ENCODE measurements at regions not wholly inside any gene's neighbourhood (a gene's known extent, or its start where the extent isn't known, plus 50 kb on each side); places are given as distances from the start of the nearest gene placed in this dataset.

GRCh38 chr2:118738524-118739308 lies 108.7 kb downstream of the EN1 start:
- no peak for DNase-seq

GRCh38 chr2:118738106-118738505 lies 109.3 kb downstream of the EN1 start:
- DNase-seq, result no peak

GRCh38 chr2:118737684-118738083 lies 109.8 kb downstream of the EN1 start:
- DNase-seq, result no peak

- DNase-seq, result no peak
Measured at GRCh38 chr2:118732432-118732831, 115.0 kb downstream of the EN1 start.

GRCh38 chr2:118731413-118731812 lies 116.0 kb downstream of the EN1 start:
- no peak for DNase-seq

GRCh38 chr2:118730405-118730804 lies 117.0 kb downstream of the EN1 start:
- DNase-seq, result no peak

GRCh38 chr2:118729760-118730159 lies 117.7 kb downstream of the EN1 start:
- no peak for DNase-seq

- DNase-seq, result no peak
Measured at GRCh38 chr2:118728984-118729383, 118.5 kb downstream of the EN1 start.

- no peak for DNase-seq
Measured at GRCh38 chr2:118726821-118727220, 120.6 kb downstream of the EN1 start.

- no peak for DNase-seq
Measured at GRCh38 chr2:118723394-118723793, 124.1 kb downstream of the EN1 start.

- DNase-seq, result no peak
Measured at GRCh38 chr2:118722976-118723375, 124.5 kb downstream of the EN1 start.

GRCh38 chr2:118721817-118722551 lies 125.5 kb downstream of the EN1 start:
- DNase-seq, result no peak

GRCh38 chr2:118720866-118721265 lies 126.6 kb downstream of the EN1 start:
- no peak for DNase-seq

- no peak for DNase-seq
Measured at GRCh38 chr2:118718921-118719320, 128.5 kb downstream of the EN1 start.

GRCh38 chr2:118716102-118716501 lies 131.3 kb downstream of the EN1 start:
- DNase-seq, result no peak

- DNase-seq, result no peak
Measured at GRCh38 chr2:118714118-118714517, 133.3 kb downstream of the EN1 start.

GRCh38 chr2:118711603-118712002 lies 135.8 kb downstream of the EN1 start:
- DNase-seq, result no peak

GRCh38 chr2:118710481-118710880 lies 137.0 kb downstream of the EN1 start:
- no peak for DNase-seq

- DNase-seq, result no peak
Measured at GRCh38 chr2:118709786-118710185, 137.7 kb downstream of the EN1 start.

- DNase-seq, result no peak
Measured at GRCh38 chr2:118706844-118707243, 140.6 kb downstream of the EN1 start.

- no peak for DNase-seq
Measured at GRCh38 chr2:118706371-118706770, 141.1 kb downstream of the EN1 start.

- no peak for DNase-seq
Measured at GRCh38 chr2:118705032-118705431, 142.4 kb downstream of the EN1 start.

GRCh38 chr2:118699447-118700175 lies 147.8 kb downstream of the EN1 start:
- DNase-seq, result no peak

GRCh38 chr2:118698564-118698963 lies 148.9 kb downstream of the EN1 start:
- no peak for DNase-seq
